RCC 7860 (cell line): ENCODE measurements at regions not wholly inside any gene's neighbourhood (a gene's known extent, or its start where the extent isn't known, plus 50 kb on each side); places are given as distances from the start of the nearest gene placed in this dataset.

ENCODE experiments used
- DNase-seq: peaks from one replicate; pipeline ENCODE4 v3.0.0-alpha.2; 2015; ENCODE audit warnings: low spot score
- FAIRE-seq: peaks from 2 replicates; lab custom pipeline; 2012; peaks lifted over from hg19 to GRCh38; lab: Jason Lieb, UNC

DNA sequence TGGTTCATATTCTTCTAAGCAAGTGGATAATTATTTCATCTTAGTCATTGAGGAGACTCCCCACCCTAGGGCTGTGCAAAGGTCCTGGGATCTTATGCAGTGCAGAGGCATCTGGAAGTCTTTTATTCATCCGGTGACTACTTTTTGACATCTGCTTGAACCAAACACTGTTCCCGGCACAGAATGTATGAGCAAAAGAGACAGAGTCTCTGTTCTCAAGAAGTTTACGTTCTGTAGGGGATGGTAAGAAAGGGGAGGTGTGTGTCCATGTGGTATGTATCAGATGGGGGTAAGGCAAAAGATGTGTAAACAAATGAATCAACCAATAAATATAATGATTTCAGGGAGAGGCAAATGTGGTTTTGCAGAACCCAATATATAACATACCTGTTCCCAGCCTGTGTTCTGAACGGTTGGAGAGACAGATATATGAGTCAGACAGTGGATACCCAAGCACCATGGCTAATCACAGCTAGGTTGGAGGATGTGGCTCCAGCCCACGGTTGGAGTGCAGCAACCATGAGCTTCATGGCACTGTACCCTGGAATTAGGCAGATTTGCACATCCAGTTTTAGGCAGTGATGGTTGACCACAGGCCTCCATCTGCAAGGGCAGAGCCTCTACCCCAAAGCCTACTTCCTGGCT lies 75.1 kb upstream of the CADM1 start:
- FAIRE-seq, result no peak

GRCh38 chr11:115578275-115578674 lies 74.1 kb upstream of the CADM1 start:
- FAIRE-seq, result no peak
- no peak for DNase-seq

More for the DNA sequence above, 75.1 kb upstream of the CADM1 start:
- peak; percentile 17 for DNase-seq

DNA sequence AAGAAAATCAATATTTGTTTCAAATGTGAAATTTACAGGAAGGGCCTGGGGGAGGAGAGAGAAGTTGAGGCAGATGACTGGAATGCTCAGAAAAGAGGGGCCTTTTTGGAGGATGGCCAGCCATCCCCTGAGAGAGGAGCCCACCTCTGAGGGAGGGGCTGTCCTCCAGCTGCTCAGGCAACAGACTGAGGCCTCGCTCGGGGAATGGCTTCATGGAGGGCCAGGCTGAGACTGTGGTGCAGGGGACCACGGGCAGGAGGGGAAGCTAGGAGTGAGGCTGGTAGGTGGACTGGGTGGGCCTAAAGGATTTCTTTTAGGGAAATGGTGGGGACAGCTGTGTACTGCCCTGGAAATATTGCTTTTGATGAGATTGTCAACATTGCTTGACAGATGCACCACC lies 73.5 kb upstream of the CADM1 start:
- DNase-seq, result no peak
- FAIRE-seq, result no peak

DNA sequence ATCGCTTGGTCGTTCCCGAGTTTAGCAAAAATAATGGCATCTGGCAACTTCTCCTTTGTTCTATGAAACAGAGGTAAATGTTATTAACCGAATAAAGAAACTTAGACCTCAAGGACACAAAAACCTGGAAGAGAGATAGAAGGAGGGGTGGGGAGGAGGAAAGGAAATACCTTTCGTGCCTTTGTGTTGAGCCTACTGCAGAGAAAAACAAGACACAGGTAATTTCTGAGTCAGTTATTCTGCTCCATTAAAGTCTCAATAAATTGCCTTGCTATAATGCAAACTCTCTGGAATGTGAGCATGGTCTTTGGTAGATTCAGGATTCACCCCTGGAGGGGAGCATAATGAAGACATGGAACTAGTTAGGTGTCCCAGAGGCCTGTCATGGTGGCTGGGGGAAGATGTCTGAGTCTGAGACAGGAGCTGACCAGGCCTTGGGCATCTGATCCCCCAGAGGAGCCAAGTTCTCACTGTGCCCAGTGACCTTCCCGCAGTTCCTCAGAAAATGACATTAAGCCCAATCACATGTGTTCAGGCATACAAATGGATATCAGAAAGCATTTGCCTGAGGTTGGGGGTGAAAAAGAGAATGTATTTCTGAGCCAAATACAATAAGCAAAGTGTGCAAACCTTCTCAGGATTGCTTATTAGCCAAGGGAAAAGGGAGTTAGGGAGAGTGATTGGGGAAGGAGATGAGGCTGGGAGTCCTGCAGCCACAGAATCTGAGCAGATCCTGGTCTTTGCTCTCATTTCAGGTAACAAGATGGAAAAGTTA lies 72.6 kb upstream of the CADM1 start:
- no peak for DNase-seq
- no peak for FAIRE-seq

GRCh38 chr11:115572551-115572950 lies 68.3 kb upstream of the CADM1 start:
- no peak for FAIRE-seq
- DNase-seq, result no peak

DNA sequence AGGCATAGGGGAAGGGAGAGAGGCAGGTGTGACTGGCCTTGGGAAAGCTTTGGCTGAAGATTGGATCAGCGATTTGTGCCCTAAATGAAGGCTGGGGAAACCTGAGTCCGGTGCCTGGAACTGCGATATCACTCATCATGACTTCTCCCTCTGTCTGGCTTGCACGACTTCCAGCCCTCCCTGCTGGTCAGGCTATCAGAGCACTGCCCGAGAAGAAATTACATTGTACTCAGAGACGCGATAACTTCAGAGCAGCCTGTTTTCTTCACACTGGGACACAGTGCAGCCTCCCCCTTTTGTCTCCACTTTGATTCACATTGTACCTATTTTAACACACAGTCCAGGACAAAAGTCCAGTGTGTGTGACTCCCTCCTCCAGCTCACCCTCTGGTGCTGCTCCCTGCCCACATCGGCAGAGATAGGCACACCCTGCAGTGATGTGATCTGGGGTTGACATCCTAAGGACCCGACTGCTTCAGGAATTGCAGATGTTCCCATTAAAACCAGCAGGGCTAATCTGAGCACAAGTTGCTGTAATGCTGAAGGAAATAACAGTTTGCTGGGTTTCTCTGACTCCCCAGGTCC lies 62.1 kb upstream of the CADM1 start:
- DNase-seq, result no peak
- FAIRE-seq, result no peak

DNA sequence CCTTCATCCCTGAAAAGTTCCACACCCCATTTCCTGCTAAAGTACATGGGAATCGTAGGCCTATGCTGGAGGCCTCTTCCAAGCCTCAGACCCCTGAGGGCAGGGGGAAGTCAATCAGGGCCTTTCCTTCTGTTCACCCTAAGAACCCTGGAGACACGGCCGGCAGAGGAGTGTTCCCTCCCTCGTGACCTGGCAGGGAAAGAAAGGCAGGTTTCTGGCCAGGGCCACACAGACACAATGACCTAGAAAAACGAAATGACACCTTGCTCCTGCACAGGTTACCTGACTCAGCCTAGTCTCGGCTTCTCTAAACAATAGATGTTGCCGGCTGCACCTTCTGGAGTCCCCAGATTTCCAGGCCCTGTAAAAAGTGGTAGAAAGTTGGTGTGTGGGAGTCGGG lies 60.6 kb upstream of the CADM1 start:
- FAIRE-seq (no peak), DNase-seq (no peak)

DNA sequence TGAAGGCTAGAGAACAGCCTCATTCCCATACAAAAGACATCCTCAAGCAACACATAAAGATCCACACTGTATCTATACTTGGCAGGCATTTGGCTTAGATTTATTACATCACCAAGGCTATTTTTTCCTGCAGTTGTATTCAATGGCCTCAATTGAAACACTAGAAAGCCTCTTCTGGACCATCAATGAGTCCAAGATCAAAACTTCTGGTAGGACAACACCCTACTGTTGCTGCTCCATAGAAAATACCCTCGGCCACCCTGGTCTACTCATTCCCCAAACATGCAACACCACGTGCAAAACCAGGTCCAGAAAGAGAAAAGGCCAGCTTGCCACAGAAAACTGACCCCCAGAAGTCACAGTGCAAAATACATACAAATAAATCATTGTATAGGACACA lies 56.9 kb upstream of the CADM1 start:
- no peak for DNase-seq
- no peak for FAIRE-seq

- no peak for DNase-seq
- FAIRE-seq, result no peak
These were observed 54.4 kb upstream of the CADM1 start for GRCh38 chr11:115558635-115559034.

DNA sequence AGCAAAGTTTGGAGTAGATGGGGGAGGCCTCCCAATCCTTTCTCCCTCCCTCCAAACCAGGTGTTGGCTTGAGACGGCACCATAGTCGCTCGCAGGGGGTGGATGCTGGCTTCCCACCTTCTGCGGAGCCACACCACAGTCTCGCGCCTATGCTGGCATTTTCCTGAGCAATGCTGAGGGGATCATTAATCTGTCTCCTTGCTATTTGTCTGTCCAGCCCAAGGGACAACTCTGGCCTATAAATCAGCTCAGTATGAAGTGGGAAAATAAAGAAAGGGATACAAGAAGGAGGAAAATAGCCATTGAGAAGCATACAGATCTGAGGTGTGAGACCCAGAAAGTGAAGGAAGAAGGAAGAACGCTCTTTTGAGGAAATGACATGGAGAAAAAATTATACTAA lies 53.5 kb upstream of the CADM1 start:
- FAIRE-seq (no peak), DNase-seq (no peak)

GRCh38 chr11:115556984-115557383 lies 52.8 kb upstream of the CADM1 start:
- no peak for FAIRE-seq
- DNase-seq, result no peak

GRCh38 chr11:115555336-115556090 lies 51.3 kb upstream of the CADM1 start:
- FAIRE-seq, result no peak
- DNase-seq, result no peak
